MM.1S (cell line): ENCODE measurements at regions not wholly inside any gene's neighbourhood (a gene's known extent, or its start where the extent isn't known, plus 50 kb on each side); places are given as distances from the start of the nearest gene placed in this dataset.

Experiments used
- DNase-seq: peaks from one replicate; pipeline ENCODE4 v3.0.0-alpha.2; 2015
- H2AFZ ChIP-seq: fragments of 300-600 bp; sonication (generic); 2 replicates; pipeline ENCODE4 v1.6.0; 2016; ENCODE audit warnings: antibody characterized with exemption, low read length
- H3F3A ChIP-seq: fragments of 300-600 bp; sonication (generic); 2 replicates; pipeline ENCODE4 v1.6.1; 2016; ENCODE audit warnings: mild to moderate bottlenecking, antibody characterized with exemption, low read length, moderate library complexity, mixed read lengths; ENCODE audit not compliant: insufficient read depth
- H3K27ac ChIP-seq: fragments of 300-600 bp; sonication (generic); 2 replicates; pipeline ENCODE4 v1.5.1; 2016; ENCODE audit warnings: mild to moderate bottlenecking, low read length
- H3K27me3 ChIP-seq: fragments of 300-600 bp; sonication (generic); replicated peaks from 2 replicates; pipeline ENCODE4 v1.6.0; 2016; ENCODE audit warnings: low read length; ENCODE audit not compliant: insufficient read depth
- H3K36me3 ChIP-seq: fragments of 300-600 bp; sonication (generic); replicated peaks from 2 replicates; pipeline ENCODE4 v1.6.1; 2016; ENCODE audit warnings: mild to moderate bottlenecking, low read length, mixed read lengths; ENCODE audit not compliant: insufficient read depth
- H3K4me1 ChIP-seq: fragments of 300-600 bp; sonication (generic); 2 replicates; pipeline ENCODE4 v1.6.1; 2016; ENCODE audit warnings: low read length, mixed read lengths
- H3K4me2 ChIP-seq: fragments of 300-600 bp; sonication (generic); 2 replicates; pipeline ENCODE4 v1.6.0; 2016; ENCODE audit warnings: low read depth, low read length
- H3K4me3 ChIP-seq: fragments of 300-600 bp; sonication (generic); 2 replicates; pipeline ENCODE4 v1.5.1; 2016; ENCODE audit warnings: low read length, mixed read lengths
- H3K79me2 ChIP-seq: fragments of 300-600 bp; sonication (generic); 2 replicates; pipeline ENCODE4 v1.6.1; 2016; ENCODE audit warnings: mixed run types, low read length, mixed read lengths
- H3K9ac ChIP-seq: fragments of 300-600 bp; sonication (generic); 2 replicates; pipeline ENCODE4 v1.6.1; 2016; ENCODE audit warnings: low read length, mixed read lengths
- H3K9me2 ChIP-seq: fragments of 300-600 bp; sonication (generic); replicated peaks from 2 replicates; pipeline ENCODE4 v1.6.1; 2016; ENCODE audit warnings: mild to moderate bottlenecking, low read length, mixed read lengths; ENCODE audit not compliant: insufficient read depth
- H3K9me3 ChIP-seq: fragments of 300-600 bp; sonication (generic); replicated peaks from 2 replicates; pipeline ENCODE4 v1.6.1; 2016; ENCODE audit warnings: mild to moderate bottlenecking, low read length, mixed read lengths; ENCODE audit not compliant: insufficient read depth
- H4K20me1 ChIP-seq: fragments of 300-600 bp; sonication (generic); 2 replicates; pipeline ENCODE4 v1.6.1; 2016; ENCODE audit warnings: mild to moderate bottlenecking, low read length, moderate library complexity, mixed read lengths; ENCODE audit not compliant: insufficient read depth
- CTCF ChIP-seq: fragments of 300-600 bp; sonication (generic); IDR thresholded peaks from 2 replicates; pipeline ENCODE4 v1.5.1; 2016; ENCODE audit warnings: antibody characterized with exemption, low read length, mixed read lengths
- EZH2 ChIP-seq: fragments of 300-600 bp; sonication (generic); optimal IDR thresholded peaks from 2 replicates; pipeline ENCODE3; 2017; ENCODE audit warnings: low read depth, mild to moderate bottlenecking, antibody characterized with exemption, low read length, mixed read lengths
- EZH2phosphoT487 ChIP-seq: fragments of 300-600 bp; sonication (generic); IDR thresholded peaks from 2 replicates; pipeline ENCODE4 v1.6.1; 2018; ENCODE audit warnings: antibody characterized with exemption, low read length

- H3K79me2 ChIP-seq: no peaks in the 10 kb centered on the region
- no peak overlapping the region for H2AFZ ChIP-seq
- H3K27me3 ChIP-seq: no peaks in the 10 kb centered on the region
- no peaks in the 10 kb centered on the region for H3K4me1 ChIP-seq
- H3K4me3 ChIP-seq: no peak overlapping the region
- no peaks in the 10 kb centered on the region for H3K9me3 ChIP-seq
- no peak overlapping the region for H3K9ac ChIP-seq
- no peaks in the 10 kb centered on the region for H4K20me1 ChIP-seq
- no peaks in the 10 kb centered on the region for H3K36me3 ChIP-seq
- H3K4me2 ChIP-seq: no peak overlapping the region
- no peak for DNase-seq
- no peak overlapping the region for H3K27ac ChIP-seq
- TF ChIP-seq EZH2 (no peak), EZH2phosphoT487 (no peak), CTCF (no peak)
- H3K9me2 ChIP-seq: no peaks in the 10 kb centered on the region
- no peaks in the 10 kb centered on the region for H3F3A ChIP-seq
Measured at GRCh38 chr13:88217372-88217771, 546.2 kb downstream of the SLITRK5 start.

- no peaks in the 10 kb centered on the region for H3K36me3 ChIP-seq
- H3K27ac ChIP-seq: no peak overlapping the region
- no peak for DNase-seq
- TF ChIP-seq EZH2 (no peak), EZH2phosphoT487 (no peak), CTCF (no peak)
- H3K27me3 ChIP-seq: no peaks in the 10 kb centered on the region
- no peak overlapping the region for H3K4me2 ChIP-seq
- H4K20me1 ChIP-seq: no peaks in the 10 kb centered on the region
- no peak overlapping the region for H3K9ac ChIP-seq
- H3K9me3 ChIP-seq: no peaks in the 10 kb centered on the region
- no peak overlapping the region for H2AFZ ChIP-seq
- no peaks in the 10 kb centered on the region for H3K4me1 ChIP-seq
- H3K4me3 ChIP-seq: no peak overlapping the region
- H3K9me2 ChIP-seq: no peaks in the 10 kb centered on the region
- no peaks in the 10 kb centered on the region for H3F3A ChIP-seq
- no peaks in the 10 kb centered on the region for H3K79me2 ChIP-seq
Measured at GRCh38 chr13:88217883-88218282, 546.7 kb downstream of the SLITRK5 start.

GRCh38 chr13:88223958-88224357 is 552.8 kb downstream of the SLITRK5 start:
- no peaks in the 10 kb centered on the region for H3K79me2 ChIP-seq
- TF ChIP-seq EZH2 (no peak), CTCF (no peak), EZH2phosphoT487 (no peak)
- H4K20me1 ChIP-seq: no peaks in the 10 kb centered on the region
- H3K9me2 ChIP-seq: no peaks in the 10 kb centered on the region
- no peak for DNase-seq
- no peaks in the 10 kb centered on the region for H3K9me3 ChIP-seq
- H3K27ac ChIP-seq: no peak overlapping the region
- no peaks in the 10 kb centered on the region for H3F3A ChIP-seq
- H3K4me3 ChIP-seq: no peak overlapping the region
- no peaks in the 10 kb centered on the region for H3K36me3 ChIP-seq
- no peak overlapping the region for H3K4me2 ChIP-seq
- H3K9ac ChIP-seq: no peak overlapping the region
- H3K27me3 ChIP-seq: no peaks in the 10 kb centered on the region
- H2AFZ ChIP-seq: no peak overlapping the region
- H3K4me1 ChIP-seq: no peaks in the 10 kb centered on the region
